ENCODE measurements at regions not wholly inside any gene's neighbourhood (a gene's known extent, or its start where the extent isn't known, plus 50 kb on each side); places are given as distances from the start of the nearest gene placed in this dataset.

DNA sequence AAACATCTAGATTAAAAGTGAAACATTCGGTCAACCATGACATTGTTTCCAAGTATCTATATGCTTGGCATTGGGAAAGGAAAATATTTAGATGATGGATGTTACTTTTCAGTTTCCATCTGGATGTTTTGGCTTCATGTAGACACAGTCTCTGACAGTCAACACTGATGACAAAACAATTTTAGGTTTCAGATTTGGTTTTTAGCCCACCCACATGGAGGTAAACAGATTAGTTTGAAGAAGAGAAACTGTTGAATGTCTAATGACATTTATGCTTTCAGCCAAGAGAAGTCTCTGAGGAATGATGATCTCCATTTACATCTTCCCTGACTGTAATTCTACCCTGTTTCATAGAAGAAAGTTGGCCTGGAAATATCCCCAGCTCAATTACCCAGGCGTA lies 379.1 kb downstream of the SLITRK6 start:
- Histone ChIP-seq H3K27me3 (no peaks in the 10 kb centered on the region), H3K4me1 (no peaks in the 10 kb centered on the region), H3K4me3 (no peak overlapping the region), H3K27ac (no peak overlapping the region), H3K9me3 (no peaks in the 10 kb centered on the region), H3K36me3 (no peaks in the 10 kb centered on the region)
- intact Hi-C loops (cut with DNase I): no loop called here
- ATAC-seq: no peak
- TF ChIP-seq, protein P1, sequence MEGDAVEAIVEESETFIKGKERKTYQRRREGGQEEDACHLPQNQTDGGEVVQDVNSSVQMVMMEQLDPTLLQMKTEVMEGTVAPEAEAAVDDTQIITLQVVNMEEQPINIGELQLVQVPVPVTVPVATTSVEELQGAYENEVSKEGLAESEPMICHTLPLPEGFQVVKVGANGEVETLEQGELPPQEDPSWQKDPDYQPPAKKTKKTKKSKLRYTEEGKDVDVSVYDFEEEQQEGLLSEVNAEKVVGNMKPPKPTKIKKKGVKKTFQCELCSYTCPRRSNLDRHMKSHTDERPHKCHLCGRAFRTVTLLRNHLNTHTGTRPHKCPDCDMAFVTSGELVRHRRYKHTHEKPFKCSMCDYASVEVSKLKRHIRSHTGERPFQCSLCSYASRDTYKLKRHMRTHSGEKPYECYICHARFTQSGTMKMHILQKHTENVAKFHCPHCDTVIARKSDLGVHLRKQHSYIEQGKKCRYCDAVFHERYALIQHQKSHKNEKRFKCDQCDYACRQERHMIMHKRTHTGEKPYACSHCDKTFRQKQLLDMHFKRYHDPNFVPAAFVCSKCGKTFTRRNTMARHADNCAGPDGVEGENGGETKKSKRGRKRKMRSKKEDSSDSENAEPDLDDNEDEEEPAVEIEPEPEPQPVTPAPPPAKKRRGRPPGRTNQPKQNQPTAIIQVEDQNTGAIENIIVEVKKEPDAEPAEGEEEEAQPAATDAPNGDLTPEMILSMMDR (IDR thresholded peaks at IDR 0.05): no peak
- no peak for TF ChIP-seq POLR2A (IDR thresholded peaks at IDR 0.05)
- WGBS, 4 donors: 82 to 88% (median 84%) methylated on average over 2 of the region's 2 CpGs
- DNase-seq: no peak

DNA sequence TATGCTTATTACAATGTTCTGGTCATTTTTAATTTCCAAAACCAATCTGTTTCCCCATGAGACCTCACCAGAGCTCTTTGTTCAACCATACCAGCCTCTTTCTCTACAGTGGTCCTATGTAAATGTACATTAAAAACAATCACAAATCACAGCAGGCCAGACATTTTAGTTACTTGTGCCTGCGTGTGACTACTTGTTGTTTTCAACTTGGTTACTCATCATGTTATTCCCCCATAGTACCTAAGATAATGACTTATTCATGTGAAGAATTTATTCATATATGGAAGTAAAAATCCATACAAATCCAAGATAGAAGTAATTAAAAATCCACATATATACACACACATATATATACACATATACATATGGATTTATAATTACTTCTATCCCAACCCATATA lies 379.6 kb downstream of the SLITRK6 start:
- intact Hi-C loops (cut with DNase I): no loop called here
- TF ChIP-seq POLR2A (IDR thresholded peaks at IDR 0.05): no peak
- TF ChIP-seq, protein P1 (IDR thresholded peaks at IDR 0.05): no peak
- no peaks in the 10 kb centered on the region for H3K4me1 ChIP-seq
- no peaks in the 10 kb centered on the region for H3K27me3 ChIP-seq
- no peak overlapping the region for H3K4me3 ChIP-seq
- no peak for DNase-seq
- no peaks in the 10 kb centered on the region for H3K36me3 ChIP-seq
- H3K27ac ChIP-seq: no peak overlapping the region
- no peaks in the 10 kb centered on the region for H3K9me3 ChIP-seq
- ATAC-seq: no peak
- WGBS, 4 donors: 82 to 96% (median 90%) methylated on average over 1 of the region's 1 CpG

DNA sequence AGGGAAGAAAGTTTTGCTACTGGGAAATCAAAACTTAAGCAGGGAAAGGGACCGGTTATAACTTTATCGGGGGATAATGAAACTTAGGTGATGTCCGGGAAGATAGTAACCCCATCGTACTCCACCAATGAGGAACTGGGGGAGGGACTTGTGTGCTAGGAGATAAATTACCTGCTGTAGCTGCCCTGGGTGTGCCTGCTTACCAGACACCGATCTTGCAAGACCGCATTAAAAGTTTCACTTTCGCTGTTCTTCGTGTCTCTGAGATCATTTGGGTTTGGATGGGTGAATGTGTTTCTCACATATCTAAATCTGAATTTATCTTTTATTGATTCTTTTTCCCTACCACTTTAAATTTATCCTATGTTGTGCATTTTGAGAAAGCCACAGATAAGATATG lies 381.4 kb downstream of the SLITRK6 start:
- ATAC-seq (no peak), DNase-seq (no peak)
- Histone ChIP-seq H3K4me1 (no peaks in the 10 kb centered on the region), H3K27me3 (no peaks in the 10 kb centered on the region), H3K36me3 (no peaks in the 10 kb centered on the region), H3K4me3 (no peak overlapping the region), H3K27ac (no peak overlapping the region), H3K9me3 (no peaks in the 10 kb centered on the region)
- 93 to 96% (median 94%) methylated on average over 8 of the region's 8 CpGs for WGBS, 4 donors
- intact Hi-C loops (cut with DNase I): no loop called here
- no peak for TF ChIP-seq POLR2A (IDR thresholded peaks at IDR 0.05)
- TF ChIP-seq, protein P1 (IDR thresholded peaks at IDR 0.05): no peak

DNA sequence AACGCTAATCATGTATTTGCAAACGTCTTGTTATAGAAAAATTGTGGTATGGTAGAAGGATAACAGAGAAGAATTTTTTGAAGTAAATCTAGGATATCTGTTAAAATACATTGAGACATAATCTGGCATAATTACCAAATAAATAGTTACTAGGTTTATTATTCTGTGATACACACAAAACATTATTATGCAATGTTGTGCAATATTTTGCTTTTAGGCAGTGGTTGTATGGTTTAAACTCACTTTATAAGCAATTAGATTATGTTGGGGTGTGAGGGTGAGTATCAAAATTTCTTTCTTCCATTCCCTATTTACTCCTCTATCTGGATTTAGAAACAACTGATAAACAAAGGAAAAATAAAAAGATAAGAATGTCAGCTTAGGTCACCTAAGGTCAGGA lies 385.6 kb downstream of the SLITRK6 start:
- H3K4me1 ChIP-seq: no peaks in the 10 kb centered on the region
- H3K27me3 ChIP-seq: no peaks in the 10 kb centered on the region
- intact Hi-C loops (cut with DNase I): no loop called here
- no peaks in the 10 kb centered on the region for H3K9me3 ChIP-seq
- DNase-seq (no peak), ATAC-seq (no peak)
- H3K36me3 ChIP-seq: no peaks in the 10 kb centered on the region
- WGBS, 4 donors: 87 to 93% (median 90%) methylated on average over 2 of the region's 2 CpGs
- H3K4me3 ChIP-seq: no peak overlapping the region
- no peak for TF ChIP-seq POLR2A (IDR thresholded peaks at IDR 0.05)
- TF ChIP-seq, protein P1 (IDR thresholded peaks at IDR 0.05): no peak
- H3K27ac ChIP-seq: no peak overlapping the region
